K562 (cell line): ENCODE measurements at regions not wholly inside any gene's neighbourhood (a gene's known extent, or its start where the extent isn't known, plus 50 kb on each side); places are given as distances from the start of the nearest gene placed in this dataset.

ENCODE experiments used
- ATAC-seq: fragments of 200-7000 bp; cut with Tn5 transposase; 3 replicates; pipeline ENCODE4 v1.9.1; 2020; ENCODE audit warnings: moderate library complexity
- BruUV-seq: library from RNA; stranded (reverse); fragments of 400-500 nt; replicated peaks from 2 replicates; lab custom pipeline; 2021; lab: Mats Ljungman, UMichigan
- CTCF ChIA-PET: fragments of 300-600 bp; formaldehyde crosslinking; extraction: SDS; loops from one replicate; lab custom pipeline; 2021; ENCODE audit warnings: low intra/inter-chr PET ratio; lab: Yijun Ruan, JAX
- POLR2A ChIA-PET: fragments of 300-600, 350-650 bp; sonication (Branson Sonifier 250); formaldehyde crosslinking; extraction: SDS; loops from one replicate; lab custom pipeline; 2021; ENCODE audit warnings: antibody characterized with exemption, inconsistent platforms; lab: Yijun Ruan, JAX
- DNase-seq, 4 experiments: peaks; one replicate each; pipeline versions ENCODE4 v3.0.0 to v3.0.0-alpha.2; 2011 to 2018; ENCODE audit warnings: low spot score in 3 of 4, mixed read lengths in 3 of 4; ENCODE audit errors: extremely low read depth in 1 of 4
- FAIRE-seq: peaks from 2 replicates; lab custom pipeline; 2011; peaks lifted over from hg19 to GRCh38; lab: Jason Lieb, UNC
- H2AFZ ChIP-seq: 2 replicates; pipeline ENCODE4 v1.6.0; 2011; ENCODE audit warnings: low read depth, low read length, control low read depth, inconsistent platforms
- H3K27ac ChIP-seq: fragments of 200-600 bp; 3 replicates; pipeline ENCODE4 v1.8.0; 2011; ENCODE audit warnings: low read depth, mild to moderate bottlenecking, control low read depth, inconsistent platforms, low read length, moderate library complexity, mixed read lengths; ENCODE audit errors: extremely low read depth
- H3K27me3 ChIP-seq, 2 experiments: fragments of 300-600 bp in 1 of 2; 2 replicates in 1 of 2; 3 replicates in 1 of 2; pipeline versions ENCODE4 v1.6.0 to v1.8.0; 2011; ENCODE audit warnings: inconsistent platforms in 2 of 2, low read length in 2 of 2, mild to moderate bottlenecking in 1 of 2, mixed read lengths in 1 of 2, moderate library complexity in 1 of 2; ENCODE audit not compliant: control insufficient read depth in 2 of 2, insufficient read depth in 2 of 2
- H3K36me3 ChIP-seq: fragments of 300-600 bp; 3 replicates; pipeline ENCODE4 v1.8.0; 2011; ENCODE audit warnings: mild to moderate bottlenecking, low read length, inconsistent platforms; ENCODE audit not compliant: control insufficient read depth, insufficient read depth
- H3K4me1 ChIP-seq, 2 experiments: fragments of 200-600 bp in 1 of 2; replicated peaks in 1 of 2; 2 replicates in 1 of 2; 3 replicates in 1 of 2; pipeline versions ENCODE4 v1.5.1 to v1.8.0; 2011; ENCODE audit warnings: inconsistent platforms in 2 of 2, low read length in 2 of 2, mild to moderate bottlenecking in 1 of 2, mixed read lengths in 1 of 2, moderate library complexity in 1 of 2; ENCODE audit not compliant: control insufficient read depth in 2 of 2, insufficient read depth in 2 of 2
- H3K4me2 ChIP-seq: 2 replicates; pipeline ENCODE4 v1.6.1; 2011; ENCODE audit warnings: low read length, control low read depth, inconsistent platforms, mixed read lengths; ENCODE audit not compliant: insufficient read depth
- H3K4me3 ChIP-seq: fragments of 200-600 bp; sonication (generic), shearing (Covaris generic); 2 replicates; pipeline ENCODE4 v1.5.1; 2016; ENCODE audit warnings: control low read depth, inconsistent platforms
- H3K79me2 ChIP-seq: fragments of 200-600 bp; 3 replicates; pipeline ENCODE4 v1.8.0; 2011; ENCODE audit warnings: low read length, inconsistent platforms; ENCODE audit not compliant: control insufficient read depth, insufficient read depth
- H3K9ac ChIP-seq, 2 experiments: 2 replicates each; pipeline versions ENCODE4 v1.6.0 to v1.6.1; 2011; ENCODE audit warnings: low read depth in 2 of 2, low read length in 2 of 2, control low read depth in 1 of 2, inconsistent platforms in 1 of 2, mild to moderate bottlenecking in 1 of 2, mixed read lengths in 1 of 2; ENCODE audit not compliant: insufficient read depth in 1 of 2
- H3K9me1 ChIP-seq: one replicate; pipeline ENCODE4 v1.6.0; 2011; ENCODE audit warnings: inconsistent platforms, mild to moderate bottlenecking, low read length, moderate library complexity; ENCODE audit not compliant: control insufficient read depth, insufficient read depth
- H3K9me3 ChIP-seq: replicated peaks from 2 replicates; pipeline ENCODE4 v1.5.1; 2011; ENCODE audit warnings: low read depth, low read length, inconsistent platforms; ENCODE audit not compliant: control insufficient read depth, insufficient read depth
- H4K20me1 ChIP-seq: replicated peaks from 2 replicates; pipeline ENCODE4 v1.6.1; 2011; ENCODE audit warnings: low read length, inconsistent platforms, mixed read lengths; ENCODE audit not compliant: control insufficient read depth, insufficient read depth
- HNRNPK ChIP-seq: fragments of 200-400 bp; formaldehyde crosslinking; IDR thresholded peaks from one replicate; pipeline ENCODE4 v1.6.1; 2018; ENCODE audit warnings: mild to moderate bottlenecking, low read depth, low read length; ENCODE audit not compliant: poor library complexity, severe bottlenecking
- RBFOX2 ChIP-seq: fragments of 200-400 bp; formaldehyde crosslinking; IDR thresholded peaks from 2 replicates; pipeline ENCODE4 v1.6.1; 2017; ENCODE audit warnings: low read depth, mild to moderate bottlenecking, low read length, moderate library complexity
- SIRT6 ChIP-seq: IDR thresholded peaks from one replicate; pipeline ENCODE4 v1.6.1; 2012; ENCODE audit warnings: low read depth, mild to moderate bottlenecking, control low read depth, inconsistent platforms, low read length, moderate library complexity
- TARDBP ChIP-seq: fragments of 450-650 bp; IDR thresholded peaks from 2 replicates; pipeline ENCODE4 v1.6.1; 2016
- ZNF146 ChIP-seq: IDR thresholded peaks from one replicate; pipeline ENCODE4 v1.6.1; 2018; ENCODE audit warnings: missing compliant biosample characterization; ENCODE audit not compliant: unreplicated experiment
- WGBS: fragments of 100-300 bp; shearing (Covaris generic); methylation state at CpG from one replicate; pipeline ENCODE4 v1.1.6; 2016; ENCODE audit warnings: low coverage, mixed read lengths; ENCODE audit not compliant: insufficient coverage; ENCODE audit errors: missing lambda C conversion rate; 5-methylcytosine and 5-hydroxymethylcytosine counted together
- in situ Hi-C: fragments of 300-500 bp; cut with MboI; formaldehyde crosslinking; loops from 4 replicates; pipeline ENCODE4 v1.15.0; 2018; ENCODE audit warnings: inconsistent platforms, mixed read lengths
- intact Hi-C: fragments of 100-400 bp; cut with micrococcal nuclease; formaldehyde crosslinking; loops from 2 replicates; pipeline ENCODE4 v1.14.2; 2022

- H3K4me2 ChIP-seq: no peak overlapping the region
- no peaks in the 10 kb centered on the region for H3K79me2 ChIP-seq
- no peak overlapping the region for H3K4me3 ChIP-seq
- H3K4me1 ChIP-seq: no peaks in the 10 kb centered on the region
- DNase-seq: no peak
- intact Hi-C loops (no loop called here), in situ Hi-C loops (no loop called here)
- H3K9me1 ChIP-seq: no peaks in the 10 kb centered on the region
- H3K9me3 ChIP-seq: no peaks in the 10 kb centered on the region
- no peaks in the 10 kb centered on the region for H4K20me1 ChIP-seq
- no peak for FAIRE-seq
- H3K36me3 ChIP-seq: no peaks in the 10 kb centered on the region
- ATAC-seq: no peak
- H3K27me3 ChIP-seq: no peaks in the 10 kb centered on the region
- 0% methylated on average over 1 of the region's 2 CpGs for WGBS
- POLR2A ChIA-PET: no interaction called here
- CTCF ChIA-PET: no interaction called here
- TF ChIP-seq SIRT6: no peak
- no peak for TF ChIP-seq ZNF146 (CRISPR knock-in tag)
- TF ChIP-seq RBFOX2: no peak
- no TSS peak for BruUV-seq
- H3K9ac ChIP-seq: no peak overlapping the region
- no peak overlapping the region for H3K27ac ChIP-seq
- H2AFZ ChIP-seq: no peak overlapping the region
Measured at GRCh38 chr3:105051111-105051510, 315.6 kb upstream of the ALCAM start.

- CTCF ChIA-PET: no interaction called here
- Histone ChIP-seq H4K20me1 (no peaks in the 10 kb centered on the region), H3K9me3 (no peaks in the 10 kb centered on the region), H3K4me2 (no peak overlapping the region), H3K9ac (no peak overlapping the region), H3K79me2 (no peaks in the 10 kb centered on the region), H2AFZ (no peak overlapping the region), H3K4me1 (no peaks in the 10 kb centered on the region), H3K36me3 (no peaks in the 10 kb centered on the region), H3K9me1 (no peaks in the 10 kb centered on the region), H3K27ac (no peak overlapping the region), H3K27me3 (no peaks in the 10 kb centered on the region), H3K4me3 (no peak overlapping the region)
- intact Hi-C loops (no loop called here), in situ Hi-C loops (no loop called here)
- no TSS peak for BruUV-seq
- POLR2A ChIA-PET: no interaction called here
- DNase-seq (no peak), FAIRE-seq (no peak), ATAC-seq (no peak)
- no CpG with 5 or more reads among the region's 1 CpG for WGBS
- TF ChIP-seq HNRNPK (peak; percentile 49), TARDBP (no peak)
Measured at GRCh38 chr3:105051972-105052371, 314.7 kb upstream of the ALCAM start.
